AG04450 (cell line): ENCODE measurements at regions not wholly inside any gene's neighbourhood (a gene's known extent, or its start where the extent isn't known, plus 50 kb on each side); places are given as distances from the start of the nearest gene placed in this dataset.

Experiments
- CTCF ChIA-PET: fragments of 300-600, 350-600 bp; formaldehyde crosslinking; extraction: SDS; loops from one replicate; lab custom pipeline; 2022; ENCODE audit warnings: antibody characterized with exemption, inconsistent platforms; lab: Charles Lee
- POLR2A ChIA-PET: fragments of 350-600 bp; formaldehyde crosslinking; extraction: SDS; loops from one replicate; lab custom pipeline; 2021; ENCODE audit warnings: antibody characterized with exemption, inconsistent platforms; lab: Yijun Ruan, JAX
- DNase-seq: peaks from one replicate; pipeline ENCODE4 v3.0.0-alpha.2; 2011; ENCODE audit warnings: low read depth, low spot score
- H3K27ac ChIP-seq: one replicate; pipeline ENCODE4 v1.5.1; 2012; ENCODE audit warnings: low read depth, low read length, control low read depth
- H3K27me3 ChIP-seq: one replicate; pipeline ENCODE4 v1.6.0; 2012; ENCODE audit warnings: low read length; ENCODE audit not compliant: control insufficient read depth, insufficient read depth
- H3K4me3 ChIP-seq: 2 replicates; pipeline ENCODE4 v1.5.1; 2011; ENCODE audit warnings: mild to moderate bottlenecking, low read depth, low read length, control low read depth
- H3K9me3 ChIP-seq: 2 replicates; pipeline ENCODE4 v1.5.1; 2012; ENCODE audit warnings: low read length; ENCODE audit not compliant: control insufficient read depth, insufficient read depth
- TF ChIP-seq, protein P1 (sequence below): IDR thresholded peaks from 2 replicates; pipeline ENCODE4 v1.5.1; 2011; ENCODE audit warnings: low read depth, low read length, control low read depth, inconsistent platforms

DNA sequence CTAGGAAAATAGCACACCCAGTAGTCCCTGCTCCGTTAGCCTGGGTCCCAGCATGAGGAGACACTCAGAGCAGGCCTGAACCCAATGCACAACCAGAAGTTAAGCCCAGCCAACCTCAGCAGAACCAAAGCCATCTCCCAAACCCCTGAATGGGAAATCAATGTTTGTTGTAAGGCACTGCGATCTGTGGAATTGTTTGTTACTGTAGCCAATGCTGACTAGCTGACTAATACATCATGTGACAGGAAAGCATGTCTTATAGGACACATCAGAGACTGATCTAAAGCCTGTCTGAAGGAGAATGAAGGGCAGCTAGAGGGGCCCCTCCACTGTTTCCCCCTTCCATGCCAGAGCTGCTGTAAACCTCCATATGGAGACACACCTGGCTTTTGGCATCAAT is 96.4 kb downstream of the MARCHF4 start:
- POLR2A ChIA-PET: no interaction called here
- H3K27me3 ChIP-seq: no peaks in the 10 kb centered on the region
- no peak overlapping the region for H3K27ac ChIP-seq
- CTCF ChIA-PET: no interaction called here
- DNase-seq: no peak
- TF ChIP-seq, protein P1, sequence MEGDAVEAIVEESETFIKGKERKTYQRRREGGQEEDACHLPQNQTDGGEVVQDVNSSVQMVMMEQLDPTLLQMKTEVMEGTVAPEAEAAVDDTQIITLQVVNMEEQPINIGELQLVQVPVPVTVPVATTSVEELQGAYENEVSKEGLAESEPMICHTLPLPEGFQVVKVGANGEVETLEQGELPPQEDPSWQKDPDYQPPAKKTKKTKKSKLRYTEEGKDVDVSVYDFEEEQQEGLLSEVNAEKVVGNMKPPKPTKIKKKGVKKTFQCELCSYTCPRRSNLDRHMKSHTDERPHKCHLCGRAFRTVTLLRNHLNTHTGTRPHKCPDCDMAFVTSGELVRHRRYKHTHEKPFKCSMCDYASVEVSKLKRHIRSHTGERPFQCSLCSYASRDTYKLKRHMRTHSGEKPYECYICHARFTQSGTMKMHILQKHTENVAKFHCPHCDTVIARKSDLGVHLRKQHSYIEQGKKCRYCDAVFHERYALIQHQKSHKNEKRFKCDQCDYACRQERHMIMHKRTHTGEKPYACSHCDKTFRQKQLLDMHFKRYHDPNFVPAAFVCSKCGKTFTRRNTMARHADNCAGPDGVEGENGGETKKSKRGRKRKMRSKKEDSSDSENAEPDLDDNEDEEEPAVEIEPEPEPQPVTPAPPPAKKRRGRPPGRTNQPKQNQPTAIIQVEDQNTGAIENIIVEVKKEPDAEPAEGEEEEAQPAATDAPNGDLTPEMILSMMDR: no peak
- H3K4me3 ChIP-seq: no peak overlapping the region
- no peaks in the 10 kb centered on the region for H3K9me3 ChIP-seq

- ChIA-PET POLR2A (no interaction called here), CTCF (no interaction called here)
- Histone ChIP-seq H3K27me3 (no peaks in the 10 kb centered on the region), H3K9me3 (no peaks in the 10 kb centered on the region), H3K27ac (no peak overlapping the region), H3K4me3 (no peak overlapping the region)
- DNase-seq: no peak
- TF ChIP-seq, protein P1: no peak
Measured at GRCh38 chr2:216274194-216274840, 98.0 kb downstream of the MARCHF4 start.

GRCh38 chr2:216261042-216261537 is 111.2 kb downstream of the MARCHF4 start:
- ChIA-PET CTCF (no interaction called here), POLR2A (no interaction called here)
- Histone ChIP-seq H3K27ac (no peak overlapping the region), H3K4me3 (no peak overlapping the region), H3K9me3 (no peaks in the 10 kb centered on the region), H3K27me3 (no peaks in the 10 kb centered on the region)
- TF ChIP-seq, protein P1: no peak
- DNase-seq: no peak

DNA sequence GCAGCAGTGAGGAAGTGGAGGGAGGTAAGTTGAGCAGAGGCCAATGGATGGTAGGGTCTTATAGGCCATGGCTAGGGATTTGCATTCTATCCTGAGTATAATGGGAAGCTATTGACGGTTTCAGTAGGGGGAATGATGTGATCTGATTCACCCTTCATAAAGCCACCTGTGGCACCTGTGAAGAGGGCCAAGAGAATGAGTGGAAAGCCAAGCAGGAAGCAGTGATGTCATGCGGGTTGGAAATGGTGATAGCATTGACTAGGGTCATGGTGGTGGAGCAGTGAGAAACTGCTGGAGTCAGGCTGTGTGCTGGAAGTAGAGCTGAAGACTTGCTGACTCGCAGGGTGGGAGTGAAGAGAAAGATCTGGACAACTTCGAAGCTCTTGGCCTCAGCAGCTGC is 111.7 kb downstream of the MARCHF4 start:
- H3K4me3 ChIP-seq: no peak overlapping the region
- H3K9me3 ChIP-seq: no peaks in the 10 kb centered on the region
- ChIA-PET CTCF (no interaction called here), POLR2A (no interaction called here)
- DNase-seq: no peak
- H3K27me3 ChIP-seq: no peaks in the 10 kb centered on the region
- TF ChIP-seq, protein P1: no peak
- no peak overlapping the region for H3K27ac ChIP-seq

- Histone ChIP-seq H3K9me3 (no peaks in the 10 kb centered on the region), H3K27me3 (no peaks in the 10 kb centered on the region), H3K4me3 (no peak overlapping the region), H3K27ac (no peak overlapping the region)
- ChIA-PET CTCF (no interaction called here), POLR2A (no interaction called here)
- no peak for DNase-seq
- TF ChIP-seq, protein P1: no peak
Measured at GRCh38 chr2:216259081-216259480, 113.2 kb downstream of the MARCHF4 start.
